Activated CD8-positive, alpha-beta memory T cell treated with anti-CD3 and anti-CD28 coated beads for 36 hours (primary cell): ENCODE measurements at regions not wholly inside any gene's neighbourhood (a gene's known extent, or its start where the extent isn't known, plus 50 kb on each side); places are given as distances from the start of the nearest gene placed in this dataset.

Source experiments
- CTCF ChIA-PET: fragments of 350-600 bp; sonication (Branson Sonifier 250); formaldehyde crosslinking; loops from one replicate; lab custom pipeline; 2021; ENCODE audit warnings: antibody characterized with exemption; lab: Charles Lee
- POLR2A ChIA-PET: fragments of 350-600 bp; sonication (Branson Sonifier 250); formaldehyde crosslinking; loops from one replicate; lab custom pipeline; 2021; ENCODE audit warnings: antibody characterized with exemption; lab: Charles Lee

- POLR2A ChIA-PET, result no interaction called here
- CTCF ChIA-PET, result no interaction called here
Observed at GRCh38 chr21:20308586-20309315, 689.5 kb upstream of the NCAM2 start.

GRCh38 chr21:20311234-20311787, 686.9 kb upstream of the NCAM2 start:
- POLR2A ChIA-PET, result no interaction called here
- CTCF ChIA-PET, result no interaction called here

- POLR2A ChIA-PET, result no interaction called here
- CTCF ChIA-PET, result no interaction called here
Observed at GRCh38 chr21:20313013-20313412, 685.2 kb upstream of the NCAM2 start.

GRCh38 chr21:20315042-20315441, 683.2 kb upstream of the NCAM2 start:
- CTCF ChIA-PET, result no interaction called here
- POLR2A ChIA-PET, result no interaction called here

GRCh38 chr21:20329636-20330035, 668.6 kb upstream of the NCAM2 start:
- POLR2A ChIA-PET, result no interaction called here
- CTCF ChIA-PET, result no interaction called here

GRCh38 chr21:20330652-20331051, 667.6 kb upstream of the NCAM2 start:
- ChIA-PET CTCF (no interaction called here), POLR2A (no interaction called here)

GRCh38 chr21:20334585-20334984, 663.6 kb upstream of the NCAM2 start:
- CTCF ChIA-PET, result no interaction called here

GRCh38 chr21:20341431-20341830, 656.8 kb upstream of the NCAM2 start:
- ChIA-PET POLR2A (no interaction called here), CTCF (no interaction called here)

More at GRCh38 chr21:20334585-20334984, 663.6 kb upstream of the NCAM2 start:
- POLR2A ChIA-PET, result no interaction called here

- ChIA-PET CTCF (no interaction called here), POLR2A (no interaction called here)
Observed at GRCh38 chr21:20343186-20343585, 655.0 kb upstream of the NCAM2 start.

GRCh38 chr21:20351138-20351537, 647.1 kb upstream of the NCAM2 start:
- CTCF ChIA-PET, result no interaction called here
- POLR2A ChIA-PET, result no interaction called here

GRCh38 chr21:20353351-20353750, 644.9 kb upstream of the NCAM2 start:
- CTCF ChIA-PET, result interaction anchor here (0.7 kb wide), 1 partner anchor 1334 kb away, joined by 3 read pairs; no protein-coding TSS in a partner anchor
- POLR2A ChIA-PET, result no interaction called here

- ChIA-PET CTCF (no interaction called here), POLR2A (no interaction called here)
Observed at GRCh38 chr21:20373031-20373430, 625.2 kb upstream of the NCAM2 start.

- POLR2A ChIA-PET, result no interaction called here
- CTCF ChIA-PET, result no interaction called here
Observed at GRCh38 chr21:20377250-20377649, 621.0 kb upstream of the NCAM2 start.

GRCh38 chr21:20388400-20388799, 609.8 kb upstream of the NCAM2 start:
- ChIA-PET POLR2A (no interaction called here), CTCF (no interaction called here)

- ChIA-PET POLR2A (no interaction called here), CTCF (no interaction called here)
Observed at GRCh38 chr21:20396798-20397197, 601.4 kb upstream of the NCAM2 start.

- ChIA-PET CTCF (no interaction called here), POLR2A (no interaction called here)
Observed at GRCh38 chr21:20404915-20405314, 593.3 kb upstream of the NCAM2 start.

GRCh38 chr21:20418353-20418752, 579.9 kb upstream of the NCAM2 start:
- CTCF ChIA-PET, result no interaction called here
- POLR2A ChIA-PET, result no interaction called here

- CTCF ChIA-PET, result no interaction called here
- POLR2A ChIA-PET, result no interaction called here
Observed at GRCh38 chr21:20419772-20420171, 578.4 kb upstream of the NCAM2 start.

GRCh38 chr21:20424943-20425342, 573.3 kb upstream of the NCAM2 start:
- ChIA-PET CTCF (no interaction called here), POLR2A (no interaction called here)

GRCh38 chr21:20425856-20426255, 572.4 kb upstream of the NCAM2 start:
- ChIA-PET POLR2A (no interaction called here), CTCF (no interaction called here)

GRCh38 chr21:20440338-20440737, 557.9 kb upstream of the NCAM2 start:
- ChIA-PET POLR2A (no interaction called here), CTCF (no interaction called here)
